CD4-positive, alpha-beta T cell treated with Interleukin-4 for 1 hour (primary cell): ENCODE measurements at regions not wholly inside any gene's neighbourhood (a gene's known extent, or its start where the extent isn't known, plus 50 kb on each side); places are given as distances from the start of the nearest gene placed in this dataset.
"Not testable (repeated sequence)": the region's sequence is repeated elsewhere in the genome, so short reads cannot be mapped to it uniquely, and the experiment has no call there.

ENCODE experiments used
- DNase-seq, 2 donors: peaks; one replicate each; pipeline ENCODE4 v3.0.0-alpha.2; 2020 to 2022

DNA sequence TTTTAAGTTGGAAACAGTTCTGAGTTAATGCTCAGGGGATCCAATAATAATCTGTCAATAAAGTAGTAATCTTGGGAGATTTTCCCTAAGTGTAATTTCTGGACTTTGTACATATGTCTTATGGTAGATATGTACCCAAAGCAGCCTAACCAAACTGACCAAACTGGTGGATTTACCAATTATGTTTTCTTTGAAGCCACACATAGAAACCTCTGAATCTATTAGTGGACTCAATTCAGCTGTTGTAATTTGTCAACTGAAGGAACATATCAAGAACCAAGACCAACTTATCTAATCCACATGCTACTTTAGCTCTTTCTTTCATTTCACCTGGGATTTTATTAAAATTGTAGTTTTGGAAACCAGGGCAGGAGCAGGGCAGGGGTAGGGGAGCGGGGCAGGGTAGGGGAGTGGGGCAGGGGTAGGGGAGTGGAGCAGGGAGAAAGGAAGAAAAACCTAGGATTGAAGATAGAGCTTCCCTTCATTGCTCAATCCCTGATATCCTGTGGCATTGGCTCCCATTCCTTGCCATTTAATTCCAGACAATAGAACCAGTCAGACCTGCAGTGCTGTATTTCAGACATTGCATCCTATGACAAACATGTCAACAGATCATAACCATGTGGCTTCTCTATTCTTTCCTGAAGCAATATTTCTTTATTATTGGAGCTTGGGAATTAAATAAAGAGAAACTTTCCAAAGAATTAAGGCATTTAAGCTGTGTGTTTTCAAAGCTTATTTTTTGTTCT, 101.8 kb downstream of the NFKBIZ start:
- no peak for DNase-seq

DNA sequence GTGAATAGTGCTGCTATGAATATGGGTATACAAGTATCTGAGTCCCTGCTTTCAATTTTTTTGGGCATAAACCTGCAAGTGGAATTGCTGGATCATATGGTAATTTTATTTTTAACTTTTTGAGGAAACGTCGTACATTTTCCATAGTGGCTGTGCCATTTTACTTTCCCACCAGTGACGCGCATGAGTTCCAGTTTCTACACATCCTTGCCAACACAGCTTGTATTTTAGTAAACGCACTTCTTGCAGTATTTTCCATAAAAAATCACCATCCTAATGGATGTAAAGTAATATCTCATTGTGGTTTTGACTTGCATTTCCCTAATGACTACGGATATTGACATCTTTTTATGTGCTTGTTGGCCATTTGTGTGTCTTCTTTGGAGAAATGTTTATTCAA, 105.0 kb downstream of the NFKBIZ start:
- DNase-seq: no peak

GRCh38 chr3:101954936-101955335, 105.6 kb downstream of the NFKBIZ start:
- DNase-seq: no peak

DNA sequence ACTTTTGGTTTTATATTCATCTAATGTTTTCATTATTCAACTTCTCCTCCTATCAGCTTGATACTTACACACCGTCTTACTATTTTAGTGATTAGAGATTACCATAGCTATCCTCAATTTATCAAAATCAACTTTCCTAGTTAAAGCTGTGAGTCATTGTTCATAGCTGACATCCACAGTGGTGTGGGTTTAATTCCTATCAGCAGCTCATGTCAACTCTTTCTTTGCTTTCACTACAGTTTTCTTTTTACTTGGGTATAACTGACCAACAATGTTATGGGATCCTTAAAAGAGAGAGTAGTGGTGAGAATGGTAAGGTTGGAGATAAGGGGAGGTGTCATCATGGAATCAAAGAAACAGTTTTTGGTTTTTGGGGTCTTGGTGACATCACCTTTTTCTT, 112.7 kb downstream of the NFKBIZ start:
- DNase-seq: no peak

DNA sequence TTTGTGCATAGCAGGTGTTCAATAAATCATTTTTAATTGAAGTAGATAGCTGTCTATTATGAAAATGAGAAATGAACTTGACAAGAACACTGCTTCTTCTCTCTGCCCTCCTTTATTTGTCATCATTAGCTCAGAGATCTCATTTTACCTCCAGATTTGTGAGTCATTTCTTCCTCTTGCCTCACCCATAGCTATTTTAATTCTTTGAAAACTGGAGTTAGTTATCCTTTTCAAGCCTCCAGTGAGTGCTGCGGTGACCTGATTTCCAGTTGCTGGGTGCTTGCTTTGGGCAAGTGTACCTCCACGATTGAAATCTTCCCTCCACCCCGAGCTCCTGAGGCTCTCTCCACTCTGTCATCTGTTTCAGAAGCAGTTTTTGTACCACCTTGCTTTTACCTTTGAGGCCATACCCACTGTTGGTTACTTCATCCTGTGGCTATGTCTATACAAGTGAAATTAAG, 114.6 kb downstream of the NFKBIZ start:
- DNase-seq: no peak

DNA sequence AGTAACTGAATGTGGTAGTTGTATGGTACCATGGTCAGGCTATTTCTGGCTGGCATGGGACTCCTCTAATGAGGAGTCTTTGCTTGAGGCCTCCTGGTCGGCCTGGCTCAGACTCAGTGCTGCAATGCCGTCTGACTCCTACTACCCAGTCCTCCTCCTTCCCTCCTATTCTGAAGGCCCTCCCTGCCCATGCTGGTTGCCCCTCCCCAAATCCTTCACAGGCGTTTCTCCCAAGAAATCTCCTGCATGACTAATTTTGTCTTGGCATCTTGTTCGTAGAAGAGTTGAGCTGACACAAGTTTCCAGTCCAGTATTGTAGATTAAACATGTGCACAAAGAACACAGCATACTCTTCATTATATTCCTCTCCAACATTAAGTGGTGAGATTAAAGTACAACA, 115.5 kb downstream of the NFKBIZ start:
- no peak for DNase-seq

DNA sequence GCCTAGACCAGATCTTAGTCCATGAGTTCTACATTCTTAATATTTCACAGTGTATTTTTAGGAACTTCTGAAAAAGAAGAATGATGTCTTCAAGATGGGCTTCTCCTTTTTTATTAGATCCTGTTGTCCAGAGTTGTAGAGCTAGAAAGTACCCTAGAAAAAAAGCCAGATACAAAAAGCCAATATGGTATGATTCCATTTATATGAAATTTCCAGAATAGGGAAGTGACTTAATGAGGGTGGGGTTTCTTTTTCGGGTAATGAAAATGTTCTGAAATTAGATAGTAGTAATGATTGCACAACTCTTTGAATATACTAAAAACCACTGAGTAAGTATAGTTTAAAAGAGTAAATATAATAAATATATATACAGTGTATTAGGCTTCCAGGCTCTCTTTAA, 116.9 kb downstream of the NFKBIZ start:
- no peak for DNase-seq

- DNase-seq: no peak
Measured at GRCh38 chr3:101970212-101970611, 120.9 kb downstream of the NFKBIZ start.

- no peak for DNase-seq
Measured at GRCh38 chr3:101970905-101971304, 121.6 kb downstream of the NFKBIZ start.

- no peak for DNase-seq
Measured at GRCh38 chr3:101972430-101973162, 123.3 kb downstream of the NFKBIZ start.

DNA sequence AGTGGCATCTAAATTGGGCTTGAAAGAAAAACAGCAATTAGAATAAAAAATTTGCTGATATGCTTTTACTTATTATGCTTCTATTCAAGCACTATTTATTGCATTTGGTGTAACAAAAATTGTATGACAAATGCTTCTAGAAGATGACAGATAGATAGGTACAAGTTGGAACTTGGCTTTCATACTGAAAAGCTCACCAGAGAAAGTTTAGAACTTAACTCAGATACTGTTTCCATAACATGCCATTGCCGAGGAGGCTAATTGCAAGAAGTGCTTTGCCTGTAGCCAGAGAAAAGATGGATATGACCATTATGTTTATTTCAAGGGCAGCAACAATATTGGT, 123.8 kb downstream of the NFKBIZ start:
- no peak for DNase-seq

DNA sequence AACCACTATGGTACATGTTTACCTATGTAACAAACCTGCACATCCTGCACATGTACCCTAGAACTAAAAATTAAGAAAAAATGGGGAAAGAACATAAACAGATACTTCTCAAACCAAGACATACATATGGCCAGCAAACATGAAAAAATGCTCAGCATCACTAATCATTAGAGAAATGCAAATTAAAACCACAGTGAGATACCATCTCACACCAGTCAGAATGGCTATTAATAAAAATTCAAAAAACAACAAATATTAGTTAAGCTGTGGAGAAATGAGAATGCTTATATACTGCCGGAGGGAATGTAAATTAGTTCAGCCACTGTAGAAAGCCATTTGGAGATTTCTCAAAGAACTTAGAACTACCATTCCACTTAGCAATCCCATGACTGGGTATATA, 126.1 kb downstream of the NFKBIZ start:
- not testable (repeated sequence) for DNase-seq

GRCh38 chr3:101976473-101976872, 127.2 kb downstream of the NFKBIZ start:
- DNase-seq: no peak

DNA sequence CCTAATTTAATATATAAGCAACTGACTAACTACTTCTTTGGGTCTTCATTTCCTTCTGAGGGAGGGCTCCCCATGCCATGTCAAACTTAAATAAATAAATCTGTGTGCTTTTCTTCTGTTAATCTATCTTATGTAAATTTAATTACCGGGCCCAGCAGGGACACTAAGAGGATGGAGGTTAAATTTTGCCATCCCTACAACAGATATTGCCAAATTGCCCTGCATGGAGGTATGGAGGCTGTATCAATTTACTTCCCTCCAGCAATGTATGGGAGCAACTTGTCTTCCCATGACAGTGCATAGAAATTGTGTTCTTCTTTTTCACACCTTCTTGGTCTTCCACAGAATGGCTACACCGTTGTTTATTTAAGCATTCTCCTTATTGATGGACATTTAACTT, 129.0 kb downstream of the NFKBIZ start:
- DNase-seq: no peak

- DNase-seq: no peak
Measured at GRCh38 chr3:101979033-101979432, 129.7 kb downstream of the NFKBIZ start.

DNA sequence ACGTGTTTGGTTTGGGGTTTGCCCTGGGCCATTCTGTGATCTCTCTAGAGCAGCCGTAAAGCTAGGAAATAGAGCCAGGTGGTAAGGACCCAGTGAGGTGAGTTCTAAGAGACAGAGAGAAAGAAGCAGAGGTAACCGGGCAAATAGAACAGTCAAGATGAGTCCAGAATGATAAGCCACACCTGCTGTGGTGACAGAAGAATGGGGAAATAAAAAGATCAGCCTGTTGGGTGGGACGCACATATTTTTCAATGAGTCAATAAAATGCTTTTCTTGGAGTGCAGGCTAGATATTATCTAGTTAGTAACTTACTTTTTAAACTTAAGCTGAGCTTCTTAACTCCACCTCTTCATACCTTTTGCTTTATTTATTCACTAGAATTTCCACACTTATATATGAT, 135.0 kb downstream of the NFKBIZ start:
- no peak for DNase-seq

DNA sequence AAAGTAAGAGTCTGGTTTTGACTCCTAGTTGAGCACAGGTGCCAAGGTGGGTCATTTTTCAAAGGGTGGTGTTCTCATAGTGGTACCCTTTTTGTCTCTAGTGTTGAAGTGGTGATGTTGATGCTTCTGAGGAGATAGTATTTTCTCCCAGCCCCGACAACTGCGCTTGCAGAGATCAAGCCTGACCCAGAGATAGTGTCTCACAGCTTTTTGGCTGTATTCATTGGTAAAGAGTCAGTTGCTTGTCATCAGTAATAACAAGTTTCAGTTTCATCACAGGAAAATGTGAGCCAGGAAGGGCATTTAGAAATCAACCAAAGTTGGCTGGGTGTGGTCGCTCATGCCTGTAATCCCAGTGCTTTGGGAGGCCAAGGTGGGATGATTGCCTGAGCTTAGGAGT, 139.3 kb downstream of the NFKBIZ start:
- DNase-seq: peak in 1 of 2 donors; percentile 6

GRCh38 chr3:101989578-101990200, 140.4 kb downstream of the NFKBIZ start:
- no peak for DNase-seq

- DNase-seq: no peak
Measured at GRCh38 chr3:101992863-101993262, 143.5 kb downstream of the NFKBIZ start.

- no peak for DNase-seq
Measured at GRCh38 chr3:101994386-101994785, 145.1 kb downstream of the NFKBIZ start.

GRCh38 chr3:101995371-101996046, 146.2 kb downstream of the NFKBIZ start:
- DNase-seq: no peak

- DNase-seq: no peak
Measured at GRCh38 chr3:101996832-101997231, 147.5 kb downstream of the NFKBIZ start.

- DNase-seq: no peak
Measured at GRCh38 chr3:101998256-101998926, 149.1 kb downstream of the NFKBIZ start.
